ENCODE measurements at regions not wholly inside any gene's neighbourhood (a gene's known extent, or its start where the extent isn't known, plus 50 kb on each side); places are given as distances from the start of the nearest gene placed in this dataset.

GRCh38 chr7:86181474-86181873, 462.2 kb upstream of the GRM3 start:
- Histone ChIP-seq H3K4me1 (no peaks in the 10 kb centered on the region), H3K27ac (no peak overlapping the region), H3K4me3 (no peak overlapping the region), H3K9me3 (no peaks in the 10 kb centered on the region), H3K27me3 (no peaks in the 10 kb centered on the region), H3K36me3 (no peaks in the 10 kb centered on the region)
- TF ChIP-seq POLR2A (IDR thresholded peaks at IDR 0.05) = no peak
- TF ChIP-seq CTCF (IDR thresholded peaks at IDR 0.05 in 4 of 5, conservative IDR thresholded peaks at IDR 0.05 in 1 of 5) = no peak
- no peak for ATAC-seq
- in situ Hi-C loops (cut with MboI; ENCODE audit: low sequenced_read_pairs in 4 of 4) = no loop called here
- intact Hi-C loops (cut with DNase I; ENCODE audit: low total_unique reads) = no loop called here
- no peak for DNase-seq

GRCh38 chr7:86164827-86165226, 478.9 kb upstream of the GRM3 start:
- DNase-seq (no peak), ATAC-seq (no peak)
- Histone ChIP-seq H3K36me3 (no peaks in the 10 kb centered on the region), H3K27me3 (no peaks in the 10 kb centered on the region), H3K27ac (no peak overlapping the region), H3K4me3 (no peak overlapping the region), H3K4me1 (no peaks in the 10 kb centered on the region), H3K9me3 (no peaks in the 10 kb centered on the region)
- intact Hi-C loops (cut with DNase I; ENCODE audit: low total_unique reads) (no loop called here), in situ Hi-C loops (cut with MboI; ENCODE audit: low sequenced_read_pairs in 4 of 4) (no loop called here)
- TF ChIP-seq POLR2A (IDR thresholded peaks at IDR 0.05) (no peak), CTCF (IDR thresholded peaks at IDR 0.05 in 4 of 5, conservative IDR thresholded peaks at IDR 0.05 in 1 of 5) (no peak)

- ATAC-seq (no peak), DNase-seq (no peak)
- no peak for TF ChIP-seq CTCF (IDR thresholded peaks at IDR 0.05 in 4 of 5, conservative IDR thresholded peaks at IDR 0.05 in 1 of 5)
- Histone ChIP-seq H3K4me1 (no peaks in the 10 kb centered on the region), H3K4me3 (no peak overlapping the region), H3K36me3 (no peaks in the 10 kb centered on the region), H3K9me3 (no peaks in the 10 kb centered on the region), H3K27ac (no peak overlapping the region), H3K27me3 (no peaks in the 10 kb centered on the region)
- intact Hi-C loops (cut with DNase I; ENCODE audit: low total_unique reads) = no loop called here
- in situ Hi-C loops (cut with MboI; ENCODE audit: low sequenced_read_pairs in 4 of 4) = no loop called here
Observed at GRCh38 chr7:86158111-86158510, 485.6 kb upstream of the GRM3 start.

- no peak for TF ChIP-seq POLR2A (IDR thresholded peaks at IDR 0.05)
- no peak for TF ChIP-seq CTCF (IDR thresholded peaks at IDR 0.05 in 4 of 5, conservative IDR thresholded peaks at IDR 0.05 in 1 of 5)
- H3K36me3 ChIP-seq = no peaks in the 10 kb centered on the region
- no peaks in the 10 kb centered on the region for H3K4me1 ChIP-seq
- ATAC-seq (no peak), DNase-seq (no peak)
- no peaks in the 10 kb centered on the region for H3K27me3 ChIP-seq
- no peaks in the 10 kb centered on the region for H3K9me3 ChIP-seq
- no peak overlapping the region for H3K4me3 ChIP-seq
- in situ Hi-C loops (cut with MboI; ENCODE audit: low sequenced_read_pairs in 4 of 4) (no loop called here), intact Hi-C loops (cut with DNase I; ENCODE audit: low total_unique reads) (no loop called here)
- no peak overlapping the region for H3K27ac ChIP-seq
Observed at GRCh38 chr7:86155623-86156022, 488.1 kb upstream of the GRM3 start.

- no peaks in the 10 kb centered on the region for H3K9me3 ChIP-seq
- DNase-seq = no peak
- no peak overlapping the region for H3K27ac ChIP-seq
- no peak for ATAC-seq
- H3K4me3 ChIP-seq = no peak overlapping the region
- no peaks in the 10 kb centered on the region for H3K36me3 ChIP-seq
- in situ Hi-C loops (cut with MboI; ENCODE audit: low sequenced_read_pairs in 4 of 4) = no loop called here
- H3K27me3 ChIP-seq = no peaks in the 10 kb centered on the region
- no peaks in the 10 kb centered on the region for H3K4me1 ChIP-seq
- intact Hi-C loops (cut with DNase I; ENCODE audit: low total_unique reads) = no loop called here
- TF ChIP-seq CTCF (IDR thresholded peaks at IDR 0.05 in 4 of 5, conservative IDR thresholded peaks at IDR 0.05 in 1 of 5) = no peak
- TF ChIP-seq POLR2A (IDR thresholded peaks at IDR 0.05) = no peak
Observed at GRCh38 chr7:86152926-86153325, 490.8 kb upstream of the GRM3 start.
